ENCODE measurements at regions not wholly inside any gene's neighbourhood (a gene's known extent, or its start where the extent isn't known, plus 50 kb on each side); places are given as distances from the start of the nearest gene placed in this dataset.
"Not testable (repeated sequence)": the region's sequence is repeated elsewhere in the genome, so short reads cannot be mapped to it uniquely, and the experiment has no call there.

GRCh38 chr15:38788918-38789317, 224.3 kb upstream of the RASGRP1 start:
- Mint-ChIP-seq H3K4me3 (no peak overlapping the region), H3K9me3 (peaks cover 0 to 7% of the 10 kb centered on the region in 2 donors), H3K27me3 (peaks cover 0 to 8% of the 10 kb centered on the region in 2 donors), H3K4me1 (no peaks in the 10 kb centered on the region), H3K27ac (no peak overlapping the region), H3K36me3 (no peaks in the 10 kb centered on the region)
- DNase-seq: no peak
- ATAC-seq (replicated peaks): no peak

GRCh38 chr15:38789566-38789965, 225.0 kb upstream of the RASGRP1 start:
- Mint-ChIP-seq H3K4me1 (no peaks in the 10 kb centered on the region), H3K27me3 (peaks cover 0 to 10% of the 10 kb centered on the region in 2 donors), H3K4me3 (no peak overlapping the region), H3K9me3 (peaks cover 0 to 5% of the 10 kb centered on the region in 2 donors), H3K27ac (no peak overlapping the region), H3K36me3 (no peaks in the 10 kb centered on the region)
- ATAC-seq (replicated peaks) (no peak), DNase-seq (no peak)

- H3K4me3 Mint-ChIP-seq: no peak overlapping the region
- no peaks in the 10 kb centered on the region for H3K36me3 Mint-ChIP-seq
- no peaks in the 10 kb centered on the region for H3K4me1 Mint-ChIP-seq
- H3K9me3 Mint-ChIP-seq: peaks cover 4 to 5% of the 10 kb centered on the region in 2 donors
- H3K27ac Mint-ChIP-seq: no peak overlapping the region
- peaks cover 4 to 16% of the 10 kb centered on the region in 2 donors for H3K27me3 Mint-ChIP-seq
- no peak for DNase-seq
- ATAC-seq (replicated peaks): no peak
These were observed 228.7 kb upstream of the RASGRP1 start for GRCh38 chr15:38793206-38793810.

GRCh38 chr15:38795471-38796245, 231.0 kb upstream of the RASGRP1 start:
- H3K4me1 Mint-ChIP-seq: no peaks in the 10 kb centered on the region
- H3K27me3 Mint-ChIP-seq: peaks cover 4 to 16% of the 10 kb centered on the region in 2 donors
- DNase-seq (no peak), ATAC-seq (replicated peaks) (no peak)
- peaks cover 4 to 6% of the 10 kb centered on the region in 2 donors for H3K9me3 Mint-ChIP-seq
- no peak overlapping the region for H3K4me3 Mint-ChIP-seq
- H3K27ac Mint-ChIP-seq: no peak overlapping the region
- H3K36me3 Mint-ChIP-seq: no peaks in the 10 kb centered on the region

GRCh38 chr15:38796589-38796988, 232.0 kb upstream of the RASGRP1 start:
- no peak overlapping the region for H3K27ac Mint-ChIP-seq
- no peaks in the 10 kb centered on the region for H3K4me1 Mint-ChIP-seq
- no peak overlapping the region for H3K4me3 Mint-ChIP-seq
- no peaks in the 10 kb centered on the region for H3K36me3 Mint-ChIP-seq
- H3K9me3 Mint-ChIP-seq: peaks cover 4 to 6% of the 10 kb centered on the region in 2 donors
- ATAC-seq (replicated peaks) (no peak), DNase-seq (no peak)
- peaks cover 5 to 16% of the 10 kb centered on the region in 2 donors for H3K27me3 Mint-ChIP-seq

GRCh38 chr15:38797506-38797905, 232.9 kb upstream of the RASGRP1 start:
- H3K27me3 Mint-ChIP-seq: peaks cover 14 to 23% of the 10 kb centered on the region in 2 donors
- not testable (repeated sequence) for H3K36me3 Mint-ChIP-seq; ATAC-seq (replicated peaks); H3K4me3 Mint-ChIP-seq; DNase-seq; H3K4me1 Mint-ChIP-seq; H3K27ac Mint-ChIP-seq; H3K9me3 Mint-ChIP-seq

GRCh38 chr15:38799202-38799601, 234.6 kb upstream of the RASGRP1 start:
- H3K27ac Mint-ChIP-seq; DNase-seq; H3K4me1 Mint-ChIP-seq; H3K9me3 Mint-ChIP-seq; H3K4me3 Mint-ChIP-seq; H3K36me3 Mint-ChIP-seq; ATAC-seq (replicated peaks): not testable (repeated sequence)
- H3K27me3 Mint-ChIP-seq: peaks cover 16 to 17% of the 10 kb centered on the region in 2 donors

GRCh38 chr15:38809621-38810020, 245.0 kb upstream of the RASGRP1 start:
- H3K4me1 Mint-ChIP-seq: no peaks in the 10 kb centered on the region
- H3K36me3 Mint-ChIP-seq: no peaks in the 10 kb centered on the region
- H3K27me3 Mint-ChIP-seq: peaks cover 7 to 10% of the 10 kb centered on the region in 2 donors
- DNase-seq: no peak
- no peak overlapping the region for H3K27ac Mint-ChIP-seq
- no peaks in the 10 kb centered on the region for H3K9me3 Mint-ChIP-seq
- H3K4me3 Mint-ChIP-seq: no peak overlapping the region
- no peak for ATAC-seq (replicated peaks)

- Mint-ChIP-seq H3K4me1 (no peaks in the 10 kb centered on the region), H3K27ac (no peak overlapping the region), H3K27me3 (peaks cover 10 to 11% of the 10 kb centered on the region in 2 donors), H3K9me3 (no peaks in the 10 kb centered on the region), H3K4me3 (no peak overlapping the region), H3K36me3 (no peaks in the 10 kb centered on the region)
- ATAC-seq (replicated peaks) (no peak), DNase-seq (no peak)
These were observed 246.1 kb upstream of the RASGRP1 start for GRCh38 chr15:38810686-38811085.

GRCh38 chr15:38814254-38814653, 249.6 kb upstream of the RASGRP1 start:
- not testable (repeated sequence) for H3K4me1 Mint-ChIP-seq; ATAC-seq (replicated peaks); DNase-seq; H3K4me3 Mint-ChIP-seq; H3K27ac Mint-ChIP-seq; H3K36me3 Mint-ChIP-seq; H3K9me3 Mint-ChIP-seq
- peaks cover 22 to 24% of the 10 kb centered on the region in 2 donors for H3K27me3 Mint-ChIP-seq

GRCh38 chr15:38814891-38815290, 250.3 kb upstream of the RASGRP1 start:
- Mint-ChIP-seq H3K4me3 (no peak overlapping the region), H3K27ac (no peak overlapping the region), H3K36me3 (no peaks in the 10 kb centered on the region), H3K27me3 (peaks cover 22 to 24% of the 10 kb centered on the region in 2 donors), H3K4me1 (peaks cover 5 to 7% of the 10 kb centered on the region in 2 donors), H3K9me3 (no peaks in the 10 kb centered on the region)
- DNase-seq (no peak), ATAC-seq (replicated peaks) (no peak)

- H3K4me3 Mint-ChIP-seq: peak overlapping the region in 1 of 2 donors; percentile 17
- H3K27me3 Mint-ChIP-seq: peaks cover 20 to 33% of the 10 kb centered on the region in 2 donors
- ATAC-seq (replicated peaks) (peak; percentile 92 to 93), DNase-seq (peak; percentile 56)
- peak overlapping the region; percentile 14 for H3K27ac Mint-ChIP-seq
- no peaks in the 10 kb centered on the region for H3K36me3 Mint-ChIP-seq
- peaks cover 5 to 7% of the 10 kb centered on the region in 2 donors for H3K4me1 Mint-ChIP-seq
- H3K9me3 Mint-ChIP-seq: no peaks in the 10 kb centered on the region
These were observed 253.0 kb upstream of the RASGRP1 start for GRCh38 chr15:38817427-38818156.

GRCh38 chr15:38818157-38818790, 253.7 kb upstream of the RASGRP1 start:
- peak in 1 of 2 donors; percentile 4 for ATAC-seq (replicated peaks)
- H3K27me3 Mint-ChIP-seq: peaks cover 17 to 33% of the 10 kb centered on the region in 2 donors

GRCh38 chr15:38819387-38819950, 254.9 kb upstream of the RASGRP1 start:
- peaks cover 12 to 27% of the 10 kb centered on the region in 2 donors for H3K27me3 Mint-ChIP-seq
- H3K9me3 Mint-ChIP-seq: peaks cover 0 to 5% of the 10 kb centered on the region in 2 donors
- no peaks in the 10 kb centered on the region for H3K36me3 Mint-ChIP-seq
- ATAC-seq (replicated peaks): no peak
- no peak for DNase-seq
- peaks cover 5 to 7% of the 10 kb centered on the region in 2 donors for H3K4me1 Mint-ChIP-seq
- no peak overlapping the region for H3K4me3 Mint-ChIP-seq
- H3K27ac Mint-ChIP-seq: no peak overlapping the region

More at GRCh38 chr15:38818157-38818790, 253.7 kb upstream of the RASGRP1 start:
- no peaks in the 10 kb centered on the region for H3K36me3 Mint-ChIP-seq
- H3K4me3 Mint-ChIP-seq: no peak overlapping the region
- peaks cover 5 to 7% of the 10 kb centered on the region in 2 donors for H3K4me1 Mint-ChIP-seq
- peak overlapping the region; percentile 14 for H3K27ac Mint-ChIP-seq
- peaks cover 0 to 5% of the 10 kb centered on the region in 2 donors for H3K9me3 Mint-ChIP-seq
- DNase-seq: no peak

Measured in stimulated activated naive B cell treated with anti-CD40 and anti-IgM and Interleukin-4, amounts not matched to agents 10 μg/mL and 1 μg/mL and 100 μg/mL, for 72 hours (primary cell).